NCI-H2081 (cell line): ENCODE measurements at regions not wholly inside any gene's neighbourhood (a gene's known extent, or its start where the extent isn't known, plus 50 kb on each side); places are given as distances from the start of the nearest gene placed in this dataset.

ENCODE experiments used
- DNase-seq, 2 experiments: peaks; one replicate each; lab custom pipeline; 2025; lab: John Stamatoyannopoulos, UW

GRCh38 chr2:129892773-129893172 lies 86.7 kb upstream of the RAB6C start:
- DNase-seq, result no peak

GRCh38 chr2:129893244-129893643 lies 86.2 kb upstream of the RAB6C start:
- no peak for DNase-seq

- no peak for DNase-seq
Observed at GRCh38 chr2:129894616-129895015, 84.8 kb upstream of the RAB6C start.

- DNase-seq, result no peak
Observed at GRCh38 chr2:129895061-129895460, 84.4 kb upstream of the RAB6C start.

- DNase-seq, result no peak
Observed at GRCh38 chr2:129895526-129896082, 83.9 kb upstream of the RAB6C start.

- no peak for DNase-seq
Observed at GRCh38 chr2:129896226-129897100, 83.0 kb upstream of the RAB6C start.

- DNase-seq, result no peak
Observed at GRCh38 chr2:129901754-129902415, 77.6 kb upstream of the RAB6C start.

- no peak for DNase-seq
Observed at GRCh38 chr2:129902731-129903585, 76.5 kb upstream of the RAB6C start.

- DNase-seq, result no peak
Observed at GRCh38 chr2:129903586-129904425, 75.7 kb upstream of the RAB6C start.

- DNase-seq, result no peak
Observed at GRCh38 chr2:129904532-129905446, 74.7 kb upstream of the RAB6C start.

GRCh38 chr2:129905664-129906081 lies 73.8 kb upstream of the RAB6C start:
- DNase-seq, result no peak

- DNase-seq, result no peak
Observed at GRCh38 chr2:129906139-129906860, 73.2 kb upstream of the RAB6C start.

- DNase-seq, result no peak
Observed at GRCh38 chr2:129906861-129907235, 72.6 kb upstream of the RAB6C start.

GRCh38 chr2:129907256-129907998 lies 72.0 kb upstream of the RAB6C start:
- no peak for DNase-seq

GRCh38 chr2:129908721-129909373 lies 70.6 kb upstream of the RAB6C start:
- DNase-seq, result no peak

- no peak for DNase-seq
Observed at GRCh38 chr2:129909651-129910418, 69.6 kb upstream of the RAB6C start.
